OCI-LY1 (cell line): ENCODE measurements at regions not wholly inside any gene's neighbourhood (a gene's known extent, or its start where the extent isn't known, plus 50 kb on each side); places are given as distances from the start of the nearest gene placed in this dataset.
"Not testable (repeated sequence)": the region's sequence is repeated elsewhere in the genome, so short reads cannot be mapped to it uniquely, and the experiment has no call there.

ENCODE experiments used
- H2AFZ ChIP-seq: fragments of 200-600 bp; sonication (generic), shearing (Covaris generic); 2 replicates; pipeline ENCODE4 v1.6.0; 2014; ENCODE audit warnings: antibody characterized with exemption, mild to moderate bottlenecking, low read length
- H3F3A ChIP-seq: fragments of 200-600 bp; sonication (generic), shearing (Covaris generic); 2 replicates; pipeline ENCODE4 v1.6.0; 2014; ENCODE audit warnings: mild to moderate bottlenecking, antibody characterized with exemption, low read length, moderate library complexity; ENCODE audit not compliant: insufficient read depth
- H3K27ac ChIP-seq: fragments of 200-600 bp; sonication (generic); 2 replicates; pipeline ENCODE4 v1.5.1; 2014; ENCODE audit warnings: low read length, mixed run types, mild to moderate bottlenecking, low read depth; ENCODE audit not compliant: poor library complexity, severe bottlenecking
- H3K27me3 ChIP-seq: fragments of 200-600 bp; sonication (generic); 2 replicates; pipeline ENCODE4 v1.6.0; 2014; ENCODE audit warnings: antibody characterized with exemption, mild to moderate bottlenecking, low read length, moderate library complexity; ENCODE audit not compliant: insufficient read depth
- H3K36me3 ChIP-seq: fragments of 200-600 bp; sonication (generic); 2 replicates; pipeline ENCODE4 v1.6.1; 2014; ENCODE audit warnings: mild to moderate bottlenecking, antibody characterized with exemption, low read length, moderate library complexity, mixed read lengths; ENCODE audit not compliant: insufficient read depth
- H3K4me1 ChIP-seq: fragments of 200-600 bp; sonication (generic); 2 replicates; pipeline ENCODE4 v1.5.1; 2014; ENCODE audit warnings: mild to moderate bottlenecking, low read length, moderate library complexity; ENCODE audit not compliant: insufficient read depth, severe bottlenecking
- H3K4me2 ChIP-seq: fragments of 200-600 bp; sonication (generic), shearing (Covaris generic); 2 replicates; pipeline ENCODE4 v1.6.1; 2014; ENCODE audit warnings: low read length
- H3K4me3 ChIP-seq: fragments of 200-600 bp; sonication (generic); 2 replicates; pipeline ENCODE4 v1.5.1; 2014; ENCODE audit warnings: low read length, low read depth, mild to moderate bottlenecking, mixed read lengths; ENCODE audit not compliant: poor library complexity, severe bottlenecking
- H3K79me2 ChIP-seq: fragments of 200-600 bp; shearing (Covaris generic); 2 replicates; pipeline ENCODE4 v1.6.1; 2016; ENCODE audit warnings: mixed run types, low read length, mixed read lengths; ENCODE audit not compliant: insufficient read depth
- H3K9ac ChIP-seq: fragments of 200-600 bp; sonication (generic), shearing (Covaris generic); 2 replicates; pipeline ENCODE4 v1.6.1; 2014; ENCODE audit warnings: mild to moderate bottlenecking, low read length, mixed read lengths
- H3K9me2 ChIP-seq: fragments of 200-600 bp; sonication (generic), shearing (Covaris generic); 2 replicates; pipeline ENCODE4 v1.6.1; 2014; ENCODE audit warnings: low read depth, mild to moderate bottlenecking, low read length, mixed read lengths
- H3K9me3 ChIP-seq: fragments of 200-600 bp; shearing (Covaris generic); 2 replicates; pipeline ENCODE4 v1.6.1; 2014; ENCODE audit warnings: low read length, mixed read lengths
- H4K20me1 ChIP-seq: fragments of 200-600 bp; sonication (generic), shearing (Covaris generic); 2 replicates; pipeline ENCODE4 v1.6.0; 2016; ENCODE audit warnings: mild to moderate bottlenecking, low read length; ENCODE audit not compliant: insufficient read depth
- CTCF ChIP-seq: fragments of 200-600 bp; sonication (generic), shearing (Covaris generic); IDR thresholded peaks from 2 replicates; pipeline ENCODE4 v1.5.1; 2017; ENCODE audit warnings: mild to moderate bottlenecking, antibody characterized with exemption, low read length, moderate library complexity, mixed read lengths
- EZH2 ChIP-seq: fragments of 200-600 bp; sonication (generic), shearing (Covaris generic); IDR thresholded peaks from 2 replicates; pipeline ENCODE4 v1.8.0; 2017; ENCODE audit warnings: borderline replicate concordance, mixed run types, mild to moderate bottlenecking, antibody characterized with exemption, low read length, moderate library complexity, mixed read lengths

- Histone ChIP-seq H3K4me1 (no peaks in the 10 kb centered on the region), H3K9ac (no peak overlapping the region), H3F3A (no peaks in the 10 kb centered on the region), H3K79me2 (no peaks in the 10 kb centered on the region), H3K27me3 (no peaks in the 10 kb centered on the region), H3K36me3 (no peaks in the 10 kb centered on the region), H2AFZ (no peak overlapping the region), H3K4me2 (no peak overlapping the region), H3K9me2 (no peaks in the 10 kb centered on the region), H3K9me3 (no peaks in the 10 kb centered on the region), H3K4me3 (no peak overlapping the region), H3K27ac (no peak overlapping the region), H4K20me1 (no peaks in the 10 kb centered on the region)
- TF ChIP-seq CTCF: no peak
- no peak for TF ChIP-seq EZH2
Observed at GRCh38 chr4:106527316-106527715, 158.7 kb upstream of the GIMD1 start.

GRCh38 chr4:106525425-106525824 is 156.8 kb upstream of the GIMD1 start:
- not testable (repeated sequence) for H3K27me3 ChIP-seq, H3K9me2 ChIP-seq, H3K9me3 ChIP-seq, H4K20me1 ChIP-seq, H3K4me3 ChIP-seq, H3K4me2 ChIP-seq, H3K4me1 ChIP-seq, H3K36me3 ChIP-seq, H3K27ac ChIP-seq, H3F3A ChIP-seq, H3K9ac ChIP-seq, H3K79me2 ChIP-seq, H2AFZ ChIP-seq

- H2AFZ ChIP-seq, H3K79me2 ChIP-seq, H3K4me3 ChIP-seq, H3K9ac ChIP-seq, H3K4me1 ChIP-seq, H3K9me2 ChIP-seq, H3F3A ChIP-seq, H3K36me3 ChIP-seq, H3K9me3 ChIP-seq, H4K20me1 ChIP-seq, H3K27ac ChIP-seq, H3K27me3 ChIP-seq, H3K4me2 ChIP-seq: not testable (repeated sequence)
Observed at GRCh38 chr4:106524772-106525171, 156.2 kb upstream of the GIMD1 start.

GRCh38 chr4:106522839-106523238 is 154.3 kb upstream of the GIMD1 start:
- Histone ChIP-seq H2AFZ (no peak overlapping the region), H3F3A (no peaks in the 10 kb centered on the region), H3K27me3 (no peaks in the 10 kb centered on the region)

More at GRCh38 chr4:106522839-106523238, 154.3 kb upstream of the GIMD1 start:
- H3K4me1 ChIP-seq: no peaks in the 10 kb centered on the region
- H3K4me2 ChIP-seq: no peak overlapping the region
- H3K4me3 ChIP-seq: no peak overlapping the region
- no peak overlapping the region for H3K9ac ChIP-seq
- H3K9me3 ChIP-seq: no peaks in the 10 kb centered on the region
- TF ChIP-seq EZH2 (no peak), CTCF (0 out of 2 replicates have a peak, but pooled peaks have one; percentile 7)
- no peaks in the 10 kb centered on the region for H3K36me3 ChIP-seq
- no peaks in the 10 kb centered on the region for H3K79me2 ChIP-seq
- no peak overlapping the region for H3K27ac ChIP-seq
- H3K9me2 ChIP-seq: no peaks in the 10 kb centered on the region
- H4K20me1 ChIP-seq: no peaks in the 10 kb centered on the region
